Body of pancreas (tissue), 4 donors: ENCODE measurements at regions not wholly inside any gene's neighbourhood (a gene's known extent, or its start where the extent isn't known, plus 50 kb on each side); places are given as distances from the start of the nearest gene placed in this dataset.
"Not testable (repeated sequence)": the region's sequence is repeated elsewhere in the genome, so short reads cannot be mapped to it uniquely, and the experiment has no call there.

Experiments
- CTCF ChIP-seq, 7 experiments: fragments of 450-650 bp in 4 of 7; fragments of 200-600 bp in 3 of 7; sonication (generic) in 3 of 7; IDR thresholded peaks; one replicate each; pipeline ENCODE4 v1.5.1; 2016 to 2019; ENCODE audit warnings: antibody characterized with exemption in 7 of 7
- POLR2A ChIP-seq, 3 donors: fragments of 450-650 bp; IDR thresholded peaks; one replicate each; pipeline ENCODE4 v1.6.1; 2016; ENCODE audit warnings: antibody characterized with exemption in 3 of 3, mild to moderate bottlenecking in 2 of 3

- TF ChIP-seq CTCF, POLR2A (IDR thresholded peaks at IDR 0.05): not testable (repeated sequence)
These were observed 207.8 kb downstream of the USP6NL start for GRCh38 chr10:11403646-11404045.
